ENCODE measurements at regions not wholly inside any gene's neighbourhood (a gene's known extent, or its start where the extent isn't known, plus 50 kb on each side); places are given as distances from the start of the nearest gene placed in this dataset.

DNA sequence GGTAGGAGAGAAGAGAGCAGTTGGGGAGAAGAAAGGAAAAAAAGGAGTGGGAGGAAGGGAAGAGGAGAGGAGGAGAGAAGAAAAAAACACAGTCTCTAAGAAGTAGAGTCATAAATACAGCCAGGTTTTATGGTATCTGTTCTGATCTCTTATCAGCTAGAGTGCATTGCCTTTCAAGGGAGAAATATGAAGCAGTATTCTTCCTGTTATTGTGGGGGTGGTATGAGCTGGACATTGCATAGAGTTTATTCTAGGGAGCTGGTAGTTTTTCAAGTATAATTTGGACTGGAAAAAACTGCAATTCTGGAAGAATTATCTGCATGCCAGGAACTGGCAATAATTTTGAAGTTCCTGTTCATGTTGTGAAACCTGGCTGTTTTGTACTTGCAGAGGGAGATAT is 54.9 kb upstream of the TAB3 start:
- CTCF ChIA-PET: no interaction called here
- RAD21 ChIA-PET (ENCODE audit: low non-redundant PET in 1 of 2, low total read pairs in 2 of 2, uncharacterized antibody in 2 of 2, unreplicated experiment in 2 of 2): no interaction called here
- no peaks in the 10 kb centered on the region for H3K27me3 ChIP-seq (ENCODE audit: insufficient read depth, low read length)
- H3K4me1 ChIP-seq (ENCODE audit: control insufficient read depth in 1 of 2, insufficient read depth in 2 of 2, low read length in 2 of 2): no peaks in the 10 kb centered on the region
- H2AFZ ChIP-seq (ENCODE audit: low read depth, low read length, poor library complexity, severe bottlenecking): no peak overlapping the region
- no peak for DNase-seq (ENCODE audit: low read depth, low spot score)
- no peaks in the 10 kb centered on the region for H3K36me3 ChIP-seq (ENCODE audit: control insufficient read depth in 1 of 2, insufficient read depth in 2 of 2, low read length in 2 of 2)
- no peaks in the 10 kb centered on the region for H3K9me3 ChIP-seq (ENCODE audit: control insufficient read depth in 1 of 2, insufficient read depth in 1 of 2, low read depth in 1 of 2, low read length in 2 of 2)
- H3K27ac ChIP-seq (ENCODE audit: low read depth, low read length): no peak overlapping the region
- no peaks in the 10 kb centered on the region for H3K9me2 ChIP-seq (ENCODE audit: insufficient read depth)
- no peak overlapping the region for H3K4me2 ChIP-seq (ENCODE audit: low read length)
- no peaks in the 10 kb centered on the region for H4K20me1 ChIP-seq (ENCODE audit: insufficient read depth)
- H3K9ac ChIP-seq (ENCODE audit: low read length): no peak overlapping the region
- no peak overlapping the region for H3K4me3 ChIP-seq (replicated peaks in 1 of 2; ENCODE audit: low read depth in 1 of 2, low read length in 2 of 2)
- no peaks in the 10 kb centered on the region for H3K79me2 ChIP-seq (ENCODE audit: insufficient read depth, low read length)
- TF ChIP-seq SRF (IDR thresholded peaks at IDR 0.05; ENCODE audit: low read depth) (no peak), ELF1 (IDR thresholded peaks at IDR 0.05; ENCODE audit: borderline replicate concordance, low read depth) (no peak), TCF7L2 (IDR thresholded peaks at IDR 0.05; ENCODE audit: borderline replicate concordance, extremely low read depth, insufficient read depth, insufficient read length) (no peak), REST (IDR thresholded peaks at IDR 0.05; ENCODE audit: low read depth) (no peak), CEBPB (IDR thresholded peaks at IDR 0.05; ENCODE audit: low read depth) (no peak), JUND (IDR thresholded peaks at IDR 0.05) (no peak), SP1 (IDR thresholded peaks at IDR 0.05; ENCODE audit: low read depth) (no peak), POLR2A (IDR thresholded peaks at IDR 0.05; ENCODE audit: borderline replicate concordance, extremely low read depth, insufficient read depth, insufficient read length) (no peak), ZNF274 (IDR thresholded peaks at IDR 0.05; ENCODE audit: low read depth, low read length) (no peak), POLR2AphosphoS5 (IDR thresholded peaks at IDR 0.05; ENCODE audit: low read depth, low read length) (no peak), ZFX (IDR thresholded peaks at IDR 0.05) (no peak), ZBTB33 (IDR thresholded peaks at IDR 0.05; ENCODE audit: extremely low read depth, insufficient replicate concordance, low read length) (no peak), RAD21 (IDR thresholded peaks at IDR 0.05; ENCODE audit: low read depth) (no peak)
- TF ChIP-seq, protein P1, sequence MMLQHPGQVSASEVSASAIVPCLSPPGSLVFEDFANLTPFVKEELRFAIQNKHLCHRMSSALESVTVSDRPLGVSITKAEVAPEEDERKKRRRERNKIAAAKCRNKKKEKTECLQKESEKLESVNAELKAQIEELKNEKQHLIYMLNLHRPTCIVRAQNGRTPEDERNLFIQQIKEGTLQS (IDR thresholded peaks at IDR 0.05): no peak
- ATAC-seq: no peak
- intact Hi-C loops (cut with micrococcal nuclease): no loop called here
- no TSS peak for BruUV-seq (replicated peaks)
- POLR2A ChIA-PET: no interaction called here

All from HCT116 (cell line).